LNCAP (cell line): ENCODE measurements at regions not wholly inside any gene's neighbourhood (a gene's known extent, or its start where the extent isn't known, plus 50 kb on each side); places are given as distances from the start of the nearest gene placed in this dataset.

Experiments used
- TF ChIP-seq, protein P1 (sequence below): fragments of 450-650 bp; IDR thresholded peaks from 2 replicates; pipeline ENCODE4 v1.5.1; 2017; ENCODE audit warnings: mild to moderate bottlenecking

DNA sequence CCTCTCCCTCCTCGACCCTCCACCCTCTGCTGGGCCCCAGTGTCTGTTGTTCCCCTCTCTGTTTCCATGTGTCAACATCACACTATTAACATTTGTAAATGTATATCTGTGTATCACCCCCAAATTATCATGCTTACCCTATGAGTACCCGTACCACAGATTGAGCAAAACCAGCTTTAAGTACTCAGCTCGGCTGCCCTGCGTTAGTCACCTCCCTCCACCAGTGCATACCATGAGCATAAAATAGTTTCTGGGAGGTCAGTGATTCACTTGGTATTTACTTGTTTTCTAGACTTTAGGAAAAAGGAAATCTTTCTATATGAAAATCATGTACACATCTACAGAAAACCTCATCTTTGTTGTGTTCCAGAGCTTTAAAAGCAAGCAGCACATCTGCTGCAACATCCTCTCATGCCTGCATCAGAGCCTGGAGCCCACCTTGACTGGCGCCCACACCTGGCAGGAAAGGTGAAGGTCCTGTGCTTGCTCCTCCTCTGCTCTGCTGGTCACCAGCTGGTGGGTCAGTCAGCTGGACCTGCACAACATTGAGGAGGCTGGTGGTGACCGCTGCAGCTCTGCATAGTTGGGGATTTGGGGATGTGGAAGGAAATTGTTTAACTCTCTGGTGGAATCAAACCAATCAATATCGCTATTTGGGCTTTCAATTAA, 214.4 kb upstream of the KLF3 start:
- TF ChIP-seq, protein P1, sequence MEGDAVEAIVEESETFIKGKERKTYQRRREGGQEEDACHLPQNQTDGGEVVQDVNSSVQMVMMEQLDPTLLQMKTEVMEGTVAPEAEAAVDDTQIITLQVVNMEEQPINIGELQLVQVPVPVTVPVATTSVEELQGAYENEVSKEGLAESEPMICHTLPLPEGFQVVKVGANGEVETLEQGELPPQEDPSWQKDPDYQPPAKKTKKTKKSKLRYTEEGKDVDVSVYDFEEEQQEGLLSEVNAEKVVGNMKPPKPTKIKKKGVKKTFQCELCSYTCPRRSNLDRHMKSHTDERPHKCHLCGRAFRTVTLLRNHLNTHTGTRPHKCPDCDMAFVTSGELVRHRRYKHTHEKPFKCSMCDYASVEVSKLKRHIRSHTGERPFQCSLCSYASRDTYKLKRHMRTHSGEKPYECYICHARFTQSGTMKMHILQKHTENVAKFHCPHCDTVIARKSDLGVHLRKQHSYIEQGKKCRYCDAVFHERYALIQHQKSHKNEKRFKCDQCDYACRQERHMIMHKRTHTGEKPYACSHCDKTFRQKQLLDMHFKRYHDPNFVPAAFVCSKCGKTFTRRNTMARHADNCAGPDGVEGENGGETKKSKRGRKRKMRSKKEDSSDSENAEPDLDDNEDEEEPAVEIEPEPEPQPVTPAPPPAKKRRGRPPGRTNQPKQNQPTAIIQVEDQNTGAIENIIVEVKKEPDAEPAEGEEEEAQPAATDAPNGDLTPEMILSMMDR = no peak

DNA sequence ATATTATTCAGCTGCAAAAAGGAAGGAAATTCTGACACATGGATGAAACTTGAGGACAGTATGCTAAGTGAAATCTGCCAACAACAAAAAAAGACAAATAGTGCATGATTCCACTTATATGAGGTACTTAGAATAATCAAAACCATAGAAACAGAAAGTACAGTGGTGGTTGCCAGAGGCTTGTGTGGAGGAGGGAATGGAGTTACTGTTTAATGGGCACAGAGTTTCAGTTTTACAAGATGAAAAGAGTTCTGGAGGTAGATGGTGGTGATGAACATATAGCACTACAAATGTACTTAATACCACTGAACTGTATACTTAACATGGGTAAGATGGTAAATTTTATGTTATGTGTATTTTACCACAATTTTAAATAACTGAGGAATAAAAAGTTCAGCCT, 212.0 kb upstream of the KLF3 start:
- TF ChIP-seq, protein P1 = no peak

DNA sequence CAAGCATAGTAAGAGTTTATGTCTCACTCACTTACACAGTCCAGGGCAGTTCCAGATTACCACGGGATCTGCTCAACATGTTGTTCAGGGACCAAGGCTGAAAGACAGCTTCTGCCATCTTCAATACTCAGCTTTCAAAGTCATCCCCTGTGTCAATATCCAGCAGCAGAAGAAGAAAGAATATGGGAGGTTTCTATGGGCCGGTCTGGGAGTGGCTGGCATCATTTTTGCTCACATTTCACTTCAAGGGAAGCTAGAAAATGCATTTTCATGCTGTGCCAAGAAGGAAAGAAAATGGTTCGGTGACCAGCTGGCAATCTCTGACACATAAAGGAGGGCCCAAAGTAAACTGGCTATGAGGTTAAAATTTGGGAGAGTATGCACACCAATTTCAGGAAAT, 211.5 kb upstream of the KLF3 start:
- TF ChIP-seq, protein P1 = no peak

DNA sequence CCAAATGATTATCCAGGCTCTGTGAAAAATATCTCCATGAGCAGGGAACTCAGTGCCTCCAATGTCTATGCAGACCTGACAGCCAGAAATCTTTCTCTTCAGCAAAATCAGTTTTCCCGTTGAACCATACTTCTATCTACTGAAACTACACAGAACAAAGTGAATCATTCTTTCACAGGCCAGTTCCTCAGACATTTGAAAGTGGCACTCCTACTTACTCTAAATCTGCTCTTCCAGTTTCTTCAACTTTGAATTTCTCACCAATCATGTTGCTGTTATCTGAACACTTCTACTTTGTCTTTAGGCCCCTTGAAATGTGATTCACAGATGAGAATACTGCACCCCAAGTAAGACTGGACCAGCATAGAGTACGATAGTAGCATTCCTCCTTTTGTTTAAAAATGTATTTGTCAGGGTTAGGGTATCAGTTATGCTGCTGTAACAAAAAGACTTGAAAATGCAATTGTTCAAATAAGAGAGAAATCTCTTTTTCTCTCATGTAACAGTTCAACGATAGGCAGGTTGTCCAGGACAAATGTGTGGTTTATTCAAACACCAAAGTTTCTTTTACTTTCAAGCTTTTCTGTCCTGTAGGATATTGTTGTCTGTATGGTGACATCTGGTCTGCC, 210.6 kb upstream of the KLF3 start:
- TF ChIP-seq, protein P1 = no peak

DNA sequence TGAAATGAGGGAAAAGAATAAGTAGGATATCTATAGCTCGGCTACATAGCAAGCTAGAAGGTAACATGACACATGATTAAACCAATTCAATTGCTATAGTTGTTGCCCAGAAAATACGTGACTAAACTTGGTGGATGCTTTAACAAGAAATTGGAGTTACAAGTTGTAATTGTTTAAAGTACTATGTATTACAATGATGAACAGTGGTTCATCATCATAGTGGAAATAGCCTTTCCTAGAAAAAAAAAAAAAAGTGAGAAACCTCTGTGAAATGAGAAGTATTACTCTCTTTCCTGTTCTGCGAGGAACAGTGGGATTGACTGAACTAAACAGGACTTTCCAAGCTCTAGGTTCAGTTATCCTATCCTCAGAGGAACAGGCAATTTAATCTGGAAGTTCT, 209.7 kb upstream of the KLF3 start:
- TF ChIP-seq, protein P1 = no peak

DNA sequence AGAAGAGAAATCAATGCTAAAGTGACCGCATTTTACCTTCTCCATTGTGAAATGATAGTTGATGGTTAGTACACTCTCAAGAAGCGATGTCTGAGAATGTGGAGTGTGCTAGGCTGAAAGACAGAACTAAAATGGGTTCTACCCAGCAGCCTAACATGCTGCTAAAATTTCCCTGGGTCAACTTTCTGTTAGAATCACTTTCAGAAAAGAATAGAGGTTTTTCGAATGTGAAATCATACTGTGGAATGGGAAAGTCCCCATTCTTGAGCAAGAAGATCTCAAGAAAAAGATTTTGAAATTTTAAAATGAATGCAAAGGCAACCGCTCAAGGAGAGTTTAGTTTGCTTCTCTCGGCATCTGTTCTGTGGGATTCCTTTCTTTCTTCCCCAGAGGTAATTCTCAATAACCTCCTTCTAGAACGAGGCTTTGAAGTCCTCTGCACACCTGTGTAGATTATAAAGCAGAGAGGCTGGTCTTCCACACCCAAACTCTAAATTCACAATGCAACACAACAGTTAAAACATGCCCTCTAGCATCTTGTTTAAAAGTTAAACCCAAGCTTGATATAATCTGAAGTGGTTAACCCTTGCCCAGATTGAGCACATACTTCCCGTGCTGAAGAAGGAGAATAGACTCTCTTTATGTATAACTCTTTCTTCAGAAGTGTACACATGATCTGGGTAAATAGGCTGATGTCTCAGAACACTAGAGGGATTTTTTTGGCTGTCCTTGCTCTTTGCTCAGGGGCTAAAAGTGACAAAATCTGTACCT, 208.7 kb upstream of the KLF3 start:
- TF ChIP-seq, protein P1 = no peak

DNA sequence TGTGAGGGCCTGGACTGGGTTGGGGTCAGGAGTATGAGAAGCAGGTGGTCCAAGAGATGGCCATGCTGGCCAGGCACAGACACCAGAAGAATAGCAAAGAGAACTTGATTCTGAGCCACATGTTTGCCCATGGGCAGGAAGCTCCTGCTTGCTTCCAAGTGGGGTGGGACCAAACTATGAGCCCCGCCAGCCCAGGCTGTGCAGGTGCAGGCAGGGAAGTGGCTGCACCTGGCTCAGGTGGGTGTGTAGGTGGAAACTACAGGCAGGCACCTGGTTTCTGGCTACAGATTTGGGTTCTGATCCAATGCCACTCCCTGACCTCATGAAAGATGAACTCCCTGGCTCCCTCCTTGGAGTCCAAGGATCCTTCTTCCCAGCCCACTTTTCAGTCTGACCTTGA, 207.9 kb upstream of the KLF3 start:
- TF ChIP-seq, protein P1 = no peak
